ENCODE measurements at regions not wholly inside any gene's neighbourhood (a gene's known extent, or its start where the extent isn't known, plus 50 kb on each side); places are given as distances from the start of the nearest gene placed in this dataset.

DNA sequence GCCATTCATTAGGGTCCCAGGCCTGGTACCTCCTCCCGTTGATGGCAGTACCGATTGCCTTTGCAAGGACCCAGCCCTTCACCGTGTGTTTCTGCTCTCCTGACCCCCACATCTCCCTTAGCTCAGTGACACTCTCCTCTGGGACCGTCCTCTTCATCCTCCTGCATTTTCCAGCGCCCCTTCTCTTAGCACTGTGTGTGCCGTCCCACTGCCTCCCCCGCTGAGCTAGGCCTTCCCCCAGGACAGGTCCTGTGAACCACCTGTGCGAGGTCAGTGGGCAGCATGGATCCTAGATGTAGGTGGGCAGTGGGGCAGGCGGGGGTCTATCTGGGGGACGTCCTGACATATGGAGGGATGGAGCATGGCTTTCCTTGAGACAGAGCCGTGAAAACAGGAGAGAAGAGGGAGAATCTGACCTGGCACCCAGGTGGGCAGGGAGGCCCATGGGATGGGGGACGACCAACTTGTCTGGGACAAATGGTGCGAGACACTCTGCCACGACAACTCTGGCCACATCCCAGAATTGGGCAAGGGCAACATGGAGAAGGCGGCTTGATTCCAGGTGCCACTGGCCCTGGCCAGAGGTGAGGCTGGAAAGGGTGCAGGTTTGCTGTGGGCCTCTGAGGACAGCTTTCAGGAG, 87.7 kb upstream of the ALDH1L1 start:
- H2AFZ ChIP-seq, result no peak overlapping the region
- BruUV-seq (replicated peaks), result TSS peak; percentile 88
- intact Hi-C loops (cut with micrococcal nuclease; ENCODE audit: unreplicated experiment), result loop anchor here (1.0 to 10.0 kb wide), 3 partner anchors 56 to 121 kb away; partner anchors contain the start of gene KLF15
- H3F3A ChIP-seq (ENCODE audit: insufficient read depth, low read depth), result no peaks in the 10 kb centered on the region
- no peaks in the 10 kb centered on the region for H3K36me3 ChIP-seq (ENCODE audit: low read depth)
- no peaks in the 10 kb centered on the region for H3K9me2 ChIP-seq (ENCODE audit: insufficient read depth)
- H3K79me2 ChIP-seq (ENCODE audit: low read depth), result no peaks in the 10 kb centered on the region
- H3K27ac ChIP-seq, result no peak overlapping the region
- ChIA-PET POLR2A (ENCODE audit: unreplicated experiment) (no interaction called here), CTCF (no interaction called here)
- no peaks in the 10 kb centered on the region for H3K4me1 ChIP-seq (replicated peaks; ENCODE audit: insufficient read depth)
- H3K27me3 ChIP-seq (ENCODE audit: insufficient read depth, low read depth), result no peaks in the 10 kb centered on the region; the same call in 1 of the 2 replicates
- DNase-seq, result no peak
- peak overlapping the region; percentile 73 for H3K4me2 ChIP-seq
- H3K9me3 ChIP-seq (ENCODE audit: insufficient read depth, low read depth), result no peaks in the 10 kb centered on the region
- peak overlapping the region; percentile 51; the same call in 1 of the 2 replicates for H3K4me3 ChIP-seq
- no peaks in the 10 kb centered on the region for H4K20me1 ChIP-seq (ENCODE audit: insufficient read depth)
- TF ChIP-seq EZH2 (IDR thresholded peaks at IDR 0.05; ENCODE audit: low read depth) (no peak), CTCF (conservative IDR thresholded peaks at IDR 0.05) (no peak)

DNA sequence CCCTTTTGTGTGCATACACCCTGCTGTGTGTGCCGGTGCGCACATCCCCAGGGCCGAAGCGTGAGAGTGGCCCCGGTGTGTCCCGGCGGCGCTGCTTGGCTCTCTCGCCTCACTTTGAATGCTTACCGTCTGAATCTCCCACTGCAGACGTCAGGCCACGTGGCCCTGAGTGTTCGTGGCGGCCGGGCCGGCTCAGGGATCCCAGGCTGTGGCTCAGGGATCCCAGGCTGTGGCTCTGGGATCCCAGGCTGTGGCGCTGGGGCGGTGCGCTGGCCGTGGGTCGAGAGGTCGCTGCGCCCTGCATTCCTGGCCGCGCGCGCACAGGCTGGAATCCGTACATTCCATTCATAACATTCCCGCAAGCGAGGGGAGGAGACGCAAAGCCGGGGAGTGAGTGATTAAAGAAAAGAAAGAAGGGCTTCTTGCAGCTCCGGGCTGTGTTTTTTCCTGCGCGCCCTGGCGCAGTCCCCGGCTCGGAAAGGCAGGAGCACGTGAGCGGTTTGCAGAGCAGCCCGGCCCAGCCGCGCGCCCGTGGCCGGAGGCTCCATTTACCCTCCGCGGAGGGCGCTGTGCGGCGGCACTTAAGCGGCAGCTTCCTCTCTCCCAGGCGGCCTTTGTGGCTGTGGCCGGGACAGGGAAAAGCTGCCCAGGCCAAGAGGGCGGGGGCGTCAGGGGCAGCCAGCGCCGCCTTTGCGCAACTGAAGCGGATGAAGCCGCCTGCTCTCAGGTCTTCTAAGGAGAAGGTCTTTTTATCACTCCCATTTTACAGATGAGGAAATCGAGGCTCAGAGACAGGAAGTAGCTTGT, 87.0 kb upstream of the ALDH1L1 start:
- intact Hi-C loops (cut with micrococcal nuclease; ENCODE audit: unreplicated experiment), result loop anchor here (1.0 to 10.0 kb wide), 3 partner anchors 55 to 122 kb away; partner anchors contain the start of gene KLF15
- Histone ChIP-seq H3K4me2 (peak overlapping the region; percentile 73), H3K79me2 (ENCODE audit: low read depth) (no peaks in the 10 kb centered on the region), H3K9me2 (ENCODE audit: insufficient read depth) (no peaks in the 10 kb centered on the region), H3K27me3 (ENCODE audit: insufficient read depth, low read depth) (no peaks in the 10 kb centered on the region; the same call in 1 of the 2 replicates), H3K4me3 (peak overlapping the region; percentile 51; the same call in 1 of the 2 replicates), H3K27ac (no peak overlapping the region), H3F3A (ENCODE audit: insufficient read depth, low read depth) (no peaks in the 10 kb centered on the region), H3K36me3 (ENCODE audit: low read depth) (no peaks in the 10 kb centered on the region), H3K4me1 (replicated peaks; ENCODE audit: insufficient read depth) (no peaks in the 10 kb centered on the region), H3K9me3 (ENCODE audit: insufficient read depth, low read depth) (no peaks in the 10 kb centered on the region), H2AFZ (no peak overlapping the region), H4K20me1 (ENCODE audit: insufficient read depth) (no peaks in the 10 kb centered on the region)
- peak; percentile 63 to 92 for DNase-seq
- TF ChIP-seq EZH2 (IDR thresholded peaks at IDR 0.05; ENCODE audit: low read depth) (no peak), CTCF (conservative IDR thresholded peaks at IDR 0.05) (no peak)
- POLR2A ChIA-PET (ENCODE audit: unreplicated experiment), result no interaction called here
- CTCF ChIA-PET, result no interaction called here
- no TSS peak for BruUV-seq (replicated peaks)

- TF ChIP-seq CTCF (conservative IDR thresholded peaks at IDR 0.05) (no peak), EZH2 (IDR thresholded peaks at IDR 0.05; ENCODE audit: low read depth) (no peak)
- Histone ChIP-seq H3K79me2 (ENCODE audit: low read depth) (no peaks in the 10 kb centered on the region), H3K27ac (no peak overlapping the region), H3K4me2 (peak overlapping the region; percentile 73), H3F3A (ENCODE audit: insufficient read depth, low read depth) (no peaks in the 10 kb centered on the region), H3K4me1 (replicated peaks; ENCODE audit: insufficient read depth) (no peaks in the 10 kb centered on the region), H3K27me3 (ENCODE audit: insufficient read depth, low read depth) (no peaks in the 10 kb centered on the region; the same call in 1 of the 2 replicates), H4K20me1 (ENCODE audit: insufficient read depth) (no peaks in the 10 kb centered on the region), H3K36me3 (ENCODE audit: low read depth) (no peaks in the 10 kb centered on the region), H3K9me2 (ENCODE audit: insufficient read depth) (no peaks in the 10 kb centered on the region), H3K4me3 (peak overlapping the region; percentile 51; the same call in 1 of the 2 replicates), H2AFZ (no peak overlapping the region), H3K9me3 (ENCODE audit: insufficient read depth, low read depth) (no peaks in the 10 kb centered on the region)
- DNase-seq, result no peak
- ChIA-PET POLR2A (ENCODE audit: unreplicated experiment) (no interaction called here), CTCF (no interaction called here)
- intact Hi-C loops (cut with micrococcal nuclease; ENCODE audit: unreplicated experiment), result loop anchor here (1.0 to 10.0 kb wide), 3 partner anchors 55 to 122 kb away; partner anchors contain the start of gene KLF15
- no TSS peak for BruUV-seq (replicated peaks)
Measured at GRCh38 chr3:126266850-126267168, 86.4 kb upstream of the ALDH1L1 start.

Data from PC-9 (cell line).